ENCODE measurements at regions not wholly inside any gene's neighbourhood (a gene's known extent, or its start where the extent isn't known, plus 50 kb on each side); places are given as distances from the start of the nearest gene placed in this dataset.

GRCh38 chr4:123312951-123313592 lies 83.5 kb upstream of the SPRY1 start:
- TF ChIP-seq CTCF (IDR thresholded peaks at IDR 0.05) (no peak), EP300 (IDR thresholded peaks at IDR 0.05) (no peak), POLR2A (IDR thresholded peaks at IDR 0.05) (no peak)
